Fibroblast of skin of left quadriceps (primary cell): ENCODE measurements at regions not wholly inside any gene's neighbourhood (a gene's known extent, or its start where the extent isn't known, plus 50 kb on each side); places are given as distances from the start of the nearest gene placed in this dataset.

ENCODE experiments used
- DNase-seq, 2 experiments: peaks; one replicate each; pipeline ENCODE4 v3.0.0-alpha.2; 2013; ENCODE audit warnings: low read depth in 2 of 2

- DNase-seq = no peak
Observed at GRCh38 chr20:59403261-59403961, 103.0 kb downstream of the EDN3 start.

DNA sequence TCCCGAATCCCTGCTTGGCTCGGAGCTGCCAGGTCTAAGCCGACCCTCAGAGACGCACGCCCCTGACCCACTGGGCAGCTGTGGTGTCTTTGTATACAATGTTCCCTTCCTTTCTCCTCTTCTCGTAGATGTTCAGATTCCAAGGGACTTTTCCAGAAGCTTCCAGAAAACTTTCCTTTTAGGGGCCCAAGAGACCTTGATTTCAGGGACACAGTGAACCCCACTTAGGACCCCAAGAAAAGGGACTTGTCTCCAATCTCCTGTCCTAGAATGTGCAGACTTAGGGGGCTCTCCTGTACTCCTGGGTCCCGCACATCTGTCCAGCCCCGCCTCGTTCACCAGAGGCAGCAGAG, 103.5 kb downstream of the EDN3 start:
- no peak for DNase-seq

DNA sequence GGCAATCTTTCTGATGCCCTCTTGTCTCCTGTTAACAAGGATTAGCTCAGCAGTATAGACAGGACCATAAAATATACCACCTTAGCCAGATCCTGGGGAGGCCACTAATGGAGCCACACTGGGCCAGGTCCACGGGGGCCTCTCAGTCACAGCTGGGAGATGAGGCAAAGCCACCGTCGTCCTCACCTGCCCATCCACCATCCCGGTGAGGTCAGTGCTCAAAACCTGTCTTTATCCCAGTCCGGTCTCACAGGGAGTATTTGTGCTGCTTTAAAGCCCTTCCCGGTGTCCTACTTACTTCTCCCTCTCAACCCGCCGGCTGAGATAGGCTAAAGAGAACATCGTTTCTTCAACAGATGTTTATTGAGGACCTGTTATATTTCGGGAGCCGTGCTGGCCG, 104.3 kb downstream of the EDN3 start:
- no peak for DNase-seq

- no peak for DNase-seq
Observed at GRCh38 chr20:59405226-59406200, 105.1 kb downstream of the EDN3 start.

GRCh38 chr20:59406446-59406845, 106.0 kb downstream of the EDN3 start:
- no peak for DNase-seq

DNA sequence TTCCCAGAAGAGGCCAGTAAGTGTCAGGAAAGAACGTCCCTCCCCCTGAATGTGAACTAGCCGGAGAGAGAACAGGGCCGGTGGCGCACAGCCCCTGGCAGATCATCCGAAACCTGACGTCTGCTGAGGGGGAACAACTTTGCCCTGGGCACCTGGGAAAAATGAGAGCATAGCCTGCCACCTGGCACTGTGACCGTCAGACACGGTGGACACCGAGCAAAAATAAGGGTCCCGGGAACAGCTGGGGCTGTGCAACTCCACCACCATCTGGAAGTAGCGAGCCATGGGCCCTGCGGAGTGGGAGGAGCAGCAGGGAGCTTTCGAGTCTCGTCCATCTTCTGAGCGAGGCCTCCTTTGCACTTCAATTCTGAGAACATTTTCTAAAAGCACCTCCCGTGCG, 110.8 kb downstream of the EDN3 start:
- DNase-seq = no peak

GRCh38 chr20:59411589-59411988, 111.2 kb downstream of the EDN3 start:
- DNase-seq = no peak

GRCh38 chr20:59412181-59412580, 111.8 kb downstream of the EDN3 start:
- no peak for DNase-seq

DNA sequence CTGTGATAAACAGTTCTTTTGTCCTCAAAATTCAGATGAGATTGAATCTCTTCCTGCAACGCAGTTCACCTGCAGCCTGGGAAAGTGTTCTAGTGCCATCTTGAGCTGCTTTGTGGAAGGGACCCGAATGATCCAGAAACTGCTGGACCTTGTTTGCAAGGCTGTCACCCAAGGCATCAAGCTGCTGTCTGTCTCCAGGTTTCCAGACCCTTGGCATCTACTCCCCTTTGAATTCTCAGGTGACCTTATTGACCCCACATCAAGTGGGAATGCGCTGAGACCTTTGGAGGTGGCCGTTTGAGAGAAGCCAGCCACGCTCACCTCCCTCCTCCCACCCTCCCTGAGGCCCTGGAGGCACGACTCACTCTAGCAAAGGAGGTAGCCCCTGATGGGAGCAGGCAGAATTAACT, 112.5 kb downstream of the EDN3 start:
- no peak for DNase-seq

GRCh38 chr20:59413326-59413865, 113.0 kb downstream of the EDN3 start:
- DNase-seq = no peak

GRCh38 chr20:59414936-59415623, 114.7 kb downstream of the EDN3 start:
- DNase-seq = no peak

DNA sequence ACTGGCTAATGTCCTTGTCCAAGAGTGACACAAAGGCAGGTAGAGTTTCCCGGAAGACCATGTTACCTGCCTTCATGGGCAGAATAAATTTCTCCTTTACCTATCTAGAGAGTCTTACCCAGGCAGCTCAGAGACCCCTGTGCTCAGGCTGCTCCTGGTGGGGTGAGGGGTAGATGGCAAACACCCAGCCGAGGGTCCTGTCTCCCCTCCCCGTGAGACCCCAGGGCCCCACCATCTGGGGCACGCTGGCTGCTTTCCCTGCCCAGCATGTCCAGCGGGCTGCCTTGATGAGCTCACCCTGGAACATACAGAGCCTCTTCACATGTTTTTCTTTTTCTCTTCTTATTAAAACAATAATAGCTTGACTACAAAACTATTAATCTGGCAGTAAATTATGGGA, 116.5 kb downstream of the EDN3 start:
- DNase-seq = no peak

DNA sequence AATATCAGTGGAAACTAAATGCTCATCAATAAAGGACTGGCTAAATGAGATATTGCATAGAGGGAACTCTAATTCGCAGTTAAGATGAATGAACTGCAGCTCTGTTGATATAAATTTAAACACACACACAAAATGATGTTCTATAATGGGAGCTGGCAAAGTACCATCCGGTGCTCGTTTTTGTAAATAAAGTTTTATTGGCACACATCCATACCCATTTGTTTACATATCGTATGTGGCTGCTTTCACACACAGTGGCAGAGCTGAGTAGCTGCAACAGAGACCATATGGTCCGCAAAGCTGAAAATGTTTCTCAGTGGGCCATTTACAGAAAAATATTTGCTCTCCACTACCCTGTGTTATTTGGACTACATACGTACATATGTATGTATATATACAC, 120.7 kb downstream of the EDN3 start:
- no peak for DNase-seq

- no peak for DNase-seq
Observed at GRCh38 chr20:59421920-59422637, 121.7 kb downstream of the EDN3 start.

GRCh38 chr20:59422872-59423544, 122.6 kb downstream of the EDN3 start:
- no peak for DNase-seq

DNA sequence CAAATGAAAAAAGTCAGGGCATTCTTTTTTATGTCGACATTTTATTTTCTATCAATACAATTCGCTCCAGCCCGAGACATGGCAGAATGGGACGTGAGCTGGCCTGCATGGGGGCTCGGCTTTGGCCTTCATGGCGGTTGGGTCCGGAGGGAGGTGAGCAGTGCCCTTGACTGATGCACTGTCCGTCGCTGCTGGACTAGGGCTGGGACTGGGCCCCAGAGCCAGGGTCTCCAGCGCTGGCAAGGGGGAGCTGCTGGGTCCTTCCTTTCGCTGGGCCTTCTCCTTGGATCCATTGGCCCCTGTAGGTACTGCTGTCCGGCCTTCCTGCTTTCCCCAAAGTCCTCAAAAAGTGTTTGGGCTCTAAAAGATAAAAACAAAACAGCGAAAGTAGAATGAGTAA, 124.6 kb downstream of the EDN3 start:
- DNase-seq = no peak

DNA sequence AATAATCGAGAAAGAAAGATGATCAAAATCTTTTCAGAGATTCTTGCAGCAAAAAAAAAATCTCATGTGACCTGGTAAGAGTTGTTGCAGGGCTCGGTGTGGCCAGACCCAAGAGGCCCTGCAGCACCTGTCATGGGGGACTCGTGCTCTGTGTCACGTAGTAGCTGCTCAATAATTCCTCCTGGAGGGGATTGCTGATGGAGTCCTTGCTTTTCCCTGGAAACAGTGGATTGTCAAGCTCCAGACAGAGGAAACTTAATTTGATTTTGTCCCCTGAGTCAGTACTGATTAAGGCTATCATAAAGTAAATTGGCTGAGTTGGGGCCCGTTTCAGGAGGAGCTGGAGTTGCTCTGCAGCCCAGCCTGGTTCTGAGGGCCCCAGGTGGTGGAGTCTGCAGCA, 125.2 kb downstream of the EDN3 start:
- DNase-seq = no peak

DNA sequence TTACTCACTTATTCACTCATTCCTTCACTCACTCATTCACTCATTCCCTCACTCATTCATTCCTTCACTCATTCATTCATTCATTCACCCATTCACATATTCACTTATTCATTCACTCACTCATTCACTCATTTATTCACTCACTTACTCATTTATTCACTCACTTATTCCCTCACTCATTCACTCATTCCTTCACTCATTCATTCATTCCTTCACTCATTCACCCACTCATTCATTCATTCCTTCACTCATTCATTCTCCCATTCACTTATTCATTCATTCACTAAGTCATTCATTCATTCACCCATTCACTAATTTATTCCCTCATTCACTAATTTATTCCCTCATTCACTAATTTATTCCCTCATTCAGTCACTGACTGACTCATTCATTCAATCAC, 127.6 kb downstream of the EDN3 start:
- DNase-seq = no peak

DNA sequence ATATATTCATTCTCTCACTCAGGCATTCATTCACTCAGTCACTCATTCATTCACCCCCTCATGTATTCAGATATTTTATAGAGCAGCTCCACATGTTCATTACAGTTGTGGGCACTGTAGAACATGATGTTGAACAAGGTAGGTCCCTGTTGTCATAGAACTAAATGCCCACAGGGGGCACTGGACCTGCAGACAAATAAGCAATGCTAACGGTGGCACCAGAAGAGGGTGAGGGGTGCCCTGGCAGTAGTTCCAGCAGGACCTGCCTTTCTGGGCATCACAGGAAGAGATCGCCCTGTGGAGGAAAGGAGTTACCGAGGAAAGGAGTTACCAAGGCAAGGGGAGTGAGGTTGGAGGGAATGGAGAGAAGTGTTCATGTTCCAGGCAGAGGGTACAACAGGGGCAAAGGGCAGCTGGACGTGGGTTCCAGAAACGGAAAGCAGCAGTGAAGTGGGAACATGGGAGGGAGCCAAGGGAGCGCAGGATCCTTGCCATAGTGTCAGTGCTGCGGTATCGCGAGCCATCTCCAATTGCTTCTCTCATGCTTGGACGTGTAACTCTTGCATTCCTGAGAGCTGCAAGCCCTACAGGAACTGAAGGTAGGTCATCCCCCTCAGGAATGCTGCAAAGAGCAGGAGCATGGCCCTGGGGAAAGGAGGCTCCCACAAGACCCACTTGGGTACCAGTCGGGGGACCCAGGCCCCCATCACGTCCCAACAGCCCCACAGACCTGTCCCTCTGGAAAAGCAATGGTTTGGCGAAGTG, 128.2 kb downstream of the EDN3 start:
- DNase-seq = no peak

DNA sequence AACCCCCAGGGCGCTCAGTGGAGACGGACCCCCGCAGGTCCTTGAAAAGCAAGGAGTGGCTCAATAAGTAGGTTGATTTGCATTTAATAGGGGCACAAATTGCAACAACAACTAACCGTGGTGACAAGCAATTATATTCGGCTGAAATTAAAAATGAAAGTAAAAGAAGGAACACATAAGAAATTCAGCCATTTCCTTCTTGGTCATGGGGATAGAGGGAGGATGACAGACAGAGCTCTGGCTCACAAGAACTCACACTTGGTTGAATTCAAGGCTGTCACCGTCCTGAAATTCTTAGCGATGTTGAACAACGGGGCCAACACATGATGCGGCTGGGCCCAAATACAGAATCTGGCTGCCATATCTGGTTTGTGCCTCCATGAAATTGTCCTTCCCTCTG, 129.0 kb downstream of the EDN3 start:
- DNase-seq = no peak
